ENCODE measurements at regions not wholly inside any gene's neighbourhood (a gene's known extent, or its start where the extent isn't known, plus 50 kb on each side); places are given as distances from the start of the nearest gene placed in this dataset.

DNA sequence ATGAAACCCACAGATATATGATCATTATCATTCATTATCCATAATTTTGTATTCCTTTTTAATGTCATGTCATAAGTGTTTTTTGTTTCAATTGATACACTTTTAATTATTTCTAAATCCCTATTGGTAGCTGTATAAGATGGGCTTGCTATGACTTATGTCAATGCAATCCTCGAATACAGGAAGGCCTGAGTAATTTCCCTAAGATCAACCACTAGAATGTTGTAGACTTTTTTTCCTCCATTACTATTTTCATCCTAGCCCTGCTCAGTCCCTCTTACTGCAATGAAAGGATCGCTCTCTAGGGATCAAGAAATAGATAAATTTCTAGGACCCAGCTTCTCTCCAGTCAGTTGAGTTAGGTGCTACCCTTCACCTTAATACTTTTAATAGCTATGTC is 186.3 kb downstream of the KCNE4 start:
- DNase-seq (ENCODE audit: low spot score in 2 of 2) (no peak), ATAC-seq (no peak)
- H3K27ac Mint-ChIP-seq = no peak overlapping the region
- peaks cover 12 to 19% of the 10 kb centered on the region in 2 donors for H3K9me3 Mint-ChIP-seq
- no peaks in the 10 kb centered on the region for H3K36me3 Mint-ChIP-seq

- ATAC-seq = no peak
- Mint-ChIP-seq H3K36me3 (no peaks in the 10 kb centered on the region), H3K9me3 (peaks cover 13 to 23% of the 10 kb centered on the region in 2 donors), H3K27ac (no peak overlapping the region)
- no peak for DNase-seq (ENCODE audit: low spot score in 2 of 2)
Observed at GRCh38 chr2:223243233-223243632, 191.2 kb downstream of the KCNE4 start.

DNA sequence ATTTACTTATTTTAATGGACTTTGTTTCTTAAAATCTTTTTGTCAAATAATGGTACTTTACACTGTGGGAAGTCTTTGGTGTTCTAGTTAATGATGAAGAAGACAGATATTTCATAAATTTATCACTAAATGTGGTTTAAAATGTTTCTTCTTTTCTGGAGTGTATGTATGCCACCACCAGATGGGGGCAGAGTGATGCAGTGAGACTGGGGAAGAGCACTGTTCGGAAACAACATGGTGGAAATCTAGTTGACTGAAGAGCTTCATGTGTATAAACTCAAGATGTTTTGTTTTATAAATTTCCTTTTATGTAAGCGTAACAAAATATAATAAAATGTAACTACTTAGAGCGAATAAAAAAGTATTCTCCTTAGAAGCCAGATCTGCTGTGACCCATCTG is 195.1 kb downstream of the KCNE4 start:
- Mint-ChIP-seq H3K27ac (no peak overlapping the region), H3K36me3 (no peaks in the 10 kb centered on the region), H3K9me3 (peaks cover 9 to 13% of the 10 kb centered on the region in 2 donors)
- DNase-seq (ENCODE audit: low spot score in 2 of 2) (no peak), ATAC-seq (no peak)

GRCh38 chr2:223251656-223252229 is 199.8 kb downstream of the KCNE4 start:
- no peak overlapping the region for H3K27ac Mint-ChIP-seq
- H3K9me3 Mint-ChIP-seq = peaks cover 5 to 10% of the 10 kb centered on the region in 2 donors
- H3K36me3 Mint-ChIP-seq = no peaks in the 10 kb centered on the region
- DNase-seq (ENCODE audit: low spot score in 2 of 2) (no peak), ATAC-seq (no peak)

- Mint-ChIP-seq H3K36me3 (peaks cover 0 to 7% of the 10 kb centered on the region in 2 donors), H3K27ac (no peak overlapping the region), H3K9me3 (peaks cover 10 to 26% of the 10 kb centered on the region in 2 donors)
- ATAC-seq = no peak
- no peak for DNase-seq (ENCODE audit: low spot score in 2 of 2)
Observed at GRCh38 chr2:223260681-223261080, 208.7 kb downstream of the KCNE4 start.

- DNase-seq (ENCODE audit: low spot score in 2 of 2) (no peak), ATAC-seq (no peak)
- Mint-ChIP-seq H3K9me3 (peaks cover 3 to 7% of the 10 kb centered on the region in 2 donors), H3K36me3 (peaks cover 0 to 7% of the 10 kb centered on the region in 2 donors), H3K27ac (no peak overlapping the region)
Observed at GRCh38 chr2:223262946-223263345, 211.0 kb downstream of the KCNE4 start.

DNA sequence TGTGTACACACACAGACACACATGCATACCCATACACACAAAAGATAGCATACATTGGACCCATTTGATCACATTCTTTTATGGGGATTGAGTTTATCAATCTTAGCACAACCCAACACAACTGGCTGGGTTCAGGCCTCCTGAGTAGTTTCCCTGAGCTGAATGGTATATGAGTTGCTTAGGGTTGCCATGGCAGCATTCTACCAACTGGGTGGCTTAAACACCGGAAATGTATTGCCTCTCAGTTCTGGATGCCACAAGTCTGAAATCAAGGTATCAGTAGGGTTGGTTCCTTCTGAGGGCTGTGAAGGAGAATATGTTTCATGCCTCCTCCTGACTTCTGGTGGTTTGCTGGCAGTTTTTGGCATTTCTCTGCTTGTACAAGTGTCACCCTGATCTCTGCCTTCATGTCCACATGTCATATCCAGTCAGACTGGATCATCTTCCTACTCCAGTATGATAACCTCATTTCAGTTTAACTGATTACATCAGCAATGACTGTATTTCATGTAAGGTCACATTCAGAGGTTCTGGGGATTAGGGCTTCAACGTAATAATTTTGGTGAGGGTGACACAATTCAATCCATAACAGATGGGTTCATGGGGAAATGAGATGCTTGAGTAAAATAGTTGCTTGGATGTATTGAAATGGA is 212.7 kb downstream of the KCNE4 start:
- Mint-ChIP-seq H3K27ac (no peak overlapping the region), H3K36me3 (no peaks in the 10 kb centered on the region), H3K9me3 (no peaks in the 10 kb centered on the region)
- ATAC-seq (no peak), DNase-seq (ENCODE audit: low spot score in 2 of 2) (no peak)

- no peak overlapping the region for H3K27ac Mint-ChIP-seq
- H3K9me3 Mint-ChIP-seq = no peaks in the 10 kb centered on the region
- H3K36me3 Mint-ChIP-seq = no peaks in the 10 kb centered on the region
- no peak for ATAC-seq
- DNase-seq (ENCODE audit: low spot score in 2 of 2) = no peak
Observed at GRCh38 chr2:223267160-223267951, 215.4 kb downstream of the KCNE4 start.

- ATAC-seq = no peak
- Mint-ChIP-seq H3K27ac (no peak overlapping the region), H3K36me3 (no peaks in the 10 kb centered on the region), H3K9me3 (peaks cover 0 to 6% of the 10 kb centered on the region in 2 donors)
- DNase-seq (ENCODE audit: low spot score in 2 of 2) = no peak
Observed at GRCh38 chr2:223269386-223269785, 217.4 kb downstream of the KCNE4 start.

DNA sequence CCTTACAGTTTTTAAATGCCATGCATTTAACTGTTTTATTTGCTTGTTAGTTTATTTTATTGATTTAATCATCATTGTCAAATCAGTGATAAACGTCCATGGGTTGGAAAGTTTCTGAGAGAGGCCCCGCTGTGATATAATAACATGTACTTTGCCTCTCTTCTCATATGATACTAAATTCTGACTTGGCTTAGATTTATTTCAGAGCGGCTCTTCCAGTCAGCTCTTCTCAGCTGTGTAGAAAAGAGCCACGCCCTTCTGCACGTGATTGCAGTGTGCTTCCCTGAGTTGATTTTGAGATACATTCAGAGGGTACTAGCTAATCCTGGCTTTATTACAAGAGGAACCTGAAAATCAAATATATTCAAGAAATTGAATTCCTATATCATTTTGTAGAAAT is 218.6 kb downstream of the KCNE4 start:
- no peak for DNase-seq (ENCODE audit: low spot score in 2 of 2)
- no peak for ATAC-seq
- Mint-ChIP-seq H3K9me3 (peaks cover 0 to 6% of the 10 kb centered on the region in 2 donors), H3K36me3 (no peaks in the 10 kb centered on the region), H3K27ac (no peak overlapping the region)

DNA sequence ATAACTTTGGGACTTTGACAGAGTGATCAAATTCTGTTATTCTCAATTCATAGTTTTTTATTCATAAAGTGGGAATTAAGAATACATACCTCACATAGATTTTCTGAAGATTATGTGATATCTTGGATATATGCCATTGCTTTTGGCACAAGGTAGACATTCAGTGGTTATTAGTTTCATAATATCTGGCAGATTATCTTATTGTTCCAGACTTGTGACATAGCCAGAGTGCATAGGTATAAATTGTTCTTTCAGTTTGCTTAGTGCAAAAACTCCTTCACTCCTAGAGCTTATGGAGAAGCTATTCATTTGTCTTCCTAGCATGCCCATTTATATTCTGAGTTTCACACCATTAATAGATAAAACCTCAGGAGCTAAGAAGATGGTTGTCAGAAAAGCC is 222.0 kb downstream of the KCNE4 start:
- no peak for ATAC-seq
- no peak overlapping the region for H3K27ac Mint-ChIP-seq
- H3K9me3 Mint-ChIP-seq = peaks cover 0 to 11% of the 10 kb centered on the region in 2 donors
- no peaks in the 10 kb centered on the region for H3K36me3 Mint-ChIP-seq
- DNase-seq (ENCODE audit: low spot score in 2 of 2) = no peak

- Mint-ChIP-seq H3K36me3 (peaks cover 0 to 6% of the 10 kb centered on the region in 2 donors), H3K27ac (no peak overlapping the region), H3K9me3 (peaks cover 13 to 18% of the 10 kb centered on the region in 2 donors)
- DNase-seq (ENCODE audit: low spot score in 2 of 2) (no peak), ATAC-seq (no peak)
Observed at GRCh38 chr2:223282221-223282620, 230.2 kb downstream of the KCNE4 start.

- no peak overlapping the region for H3K27ac Mint-ChIP-seq
- H3K9me3 Mint-ChIP-seq = peaks cover 13 to 23% of the 10 kb centered on the region in 2 donors
- ATAC-seq (no peak), DNase-seq (ENCODE audit: low spot score in 2 of 2) (no peak)
- peaks cover 0 to 6% of the 10 kb centered on the region in 2 donors for H3K36me3 Mint-ChIP-seq
Observed at GRCh38 chr2:223283329-223283728, 231.3 kb downstream of the KCNE4 start.

- Mint-ChIP-seq H3K27ac (no peak overlapping the region), H3K36me3 (peaks cover 0 to 6% of the 10 kb centered on the region in 2 donors), H3K9me3 (peaks cover 13 to 20% of the 10 kb centered on the region in 2 donors)
- ATAC-seq (no peak), DNase-seq (ENCODE audit: low spot score in 2 of 2) (no peak)
Observed at GRCh38 chr2:223283771-223284170, 231.8 kb downstream of the KCNE4 start.

DNA sequence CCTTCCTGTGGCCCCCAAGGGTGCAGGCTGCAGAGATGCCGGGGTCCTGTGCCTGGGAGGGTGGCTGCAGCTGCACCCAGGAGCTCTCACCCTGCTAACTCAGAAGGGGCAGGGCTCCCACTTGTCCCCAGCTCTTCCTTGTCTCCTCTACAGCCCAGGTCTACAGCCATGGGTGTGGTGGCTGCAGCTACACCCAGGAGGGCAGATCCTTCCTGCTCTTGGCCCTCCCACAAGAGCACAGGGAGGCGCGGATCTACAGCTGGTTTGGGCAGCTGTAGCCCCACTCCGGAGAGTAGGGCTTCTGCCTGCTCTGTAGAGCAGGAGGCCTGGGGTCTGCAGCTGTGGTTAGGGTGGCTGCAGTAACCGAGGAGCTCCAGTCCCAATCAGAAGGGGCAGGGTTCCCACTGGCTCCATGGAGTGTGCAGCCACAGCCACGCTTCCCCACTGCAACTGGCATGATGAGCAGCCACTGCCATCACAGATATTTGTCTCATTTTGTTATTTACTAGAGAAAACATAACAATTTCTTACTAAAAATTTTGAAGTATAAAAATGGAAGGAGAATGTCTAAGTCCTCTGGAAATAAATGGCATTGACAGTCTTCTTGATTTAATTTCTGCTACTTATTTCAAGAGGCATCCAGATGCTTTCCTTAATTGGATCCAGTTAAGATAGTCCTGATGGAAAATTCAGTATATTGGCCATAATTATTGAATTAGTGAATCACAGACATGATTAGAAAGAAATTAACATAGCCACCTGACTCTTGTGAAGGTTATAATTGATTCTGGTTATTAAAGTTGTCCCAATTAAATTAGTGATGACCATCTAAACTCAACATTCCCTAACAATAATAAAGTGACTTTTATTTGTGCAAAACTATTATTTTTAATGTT is 233.6 kb downstream of the KCNE4 start:
- H3K9me3 Mint-ChIP-seq = peaks cover 18 to 27% of the 10 kb centered on the region in 2 donors
- DNase-seq (ENCODE audit: low spot score in 2 of 2) = no peak
- no peak for ATAC-seq
- H3K36me3 Mint-ChIP-seq = peaks cover 0 to 6% of the 10 kb centered on the region in 2 donors
- no peak overlapping the region for H3K27ac Mint-ChIP-seq

- DNase-seq (ENCODE audit: low spot score in 2 of 2) = no peak
- Mint-ChIP-seq H3K36me3 (peaks cover 0 to 4% of the 10 kb centered on the region in 2 donors), H3K27ac (no peak overlapping the region)
Observed at GRCh38 chr2:223294756-223295155, 242.8 kb downstream of the KCNE4 start.

More at GRCh38 chr2:223294756-223295155, 242.8 kb downstream of the KCNE4 start:
- peaks cover 8 to 16% of the 10 kb centered on the region in 2 donors for H3K9me3 Mint-ChIP-seq
- no peak for ATAC-seq

All from activated naive CD4-positive, alpha-beta T cell treated with anti-CD3 and anti-CD28 coated beads, Interleukin-2, amount 50 U/mL, for 72 hours (primary cell).